MM.1S (cell line): ENCODE measurements at regions not wholly inside any gene's neighbourhood (a gene's known extent, or its start where the extent isn't known, plus 50 kb on each side); places are given as distances from the start of the nearest gene placed in this dataset.

ENCODE experiments used
- DNase-seq: peaks from one replicate; pipeline ENCODE4 v3.0.0-alpha.2; 2015
- H2AFZ ChIP-seq: fragments of 300-600 bp; sonication (generic); 2 replicates; pipeline ENCODE4 v1.6.0; 2016; ENCODE audit warnings: antibody characterized with exemption, low read length
- H3F3A ChIP-seq: fragments of 300-600 bp; sonication (generic); 2 replicates; pipeline ENCODE4 v1.6.1; 2016; ENCODE audit warnings: mild to moderate bottlenecking, antibody characterized with exemption, low read length, moderate library complexity, mixed read lengths; ENCODE audit not compliant: insufficient read depth
- H3K27ac ChIP-seq: fragments of 300-600 bp; sonication (generic); 2 replicates; pipeline ENCODE4 v1.5.1; 2016; ENCODE audit warnings: mild to moderate bottlenecking, low read length
- H3K27me3 ChIP-seq: fragments of 300-600 bp; sonication (generic); replicated peaks from 2 replicates; pipeline ENCODE4 v1.6.0; 2016; ENCODE audit warnings: low read length; ENCODE audit not compliant: insufficient read depth
- H3K36me3 ChIP-seq: fragments of 300-600 bp; sonication (generic); replicated peaks from 2 replicates; pipeline ENCODE4 v1.6.1; 2016; ENCODE audit warnings: mild to moderate bottlenecking, low read length, mixed read lengths; ENCODE audit not compliant: insufficient read depth
- H3K4me1 ChIP-seq: fragments of 300-600 bp; sonication (generic); 2 replicates; pipeline ENCODE4 v1.6.1; 2016; ENCODE audit warnings: low read length, mixed read lengths
- H3K4me2 ChIP-seq: fragments of 300-600 bp; sonication (generic); 2 replicates; pipeline ENCODE4 v1.6.0; 2016; ENCODE audit warnings: low read depth, low read length
- H3K4me3 ChIP-seq: fragments of 300-600 bp; sonication (generic); 2 replicates; pipeline ENCODE4 v1.5.1; 2016; ENCODE audit warnings: low read length, mixed read lengths
- H3K79me2 ChIP-seq: fragments of 300-600 bp; sonication (generic); 2 replicates; pipeline ENCODE4 v1.6.1; 2016; ENCODE audit warnings: mixed run types, low read length, mixed read lengths
- H3K9ac ChIP-seq: fragments of 300-600 bp; sonication (generic); 2 replicates; pipeline ENCODE4 v1.6.1; 2016; ENCODE audit warnings: low read length, mixed read lengths
- H3K9me2 ChIP-seq: fragments of 300-600 bp; sonication (generic); replicated peaks from 2 replicates; pipeline ENCODE4 v1.6.1; 2016; ENCODE audit warnings: mild to moderate bottlenecking, low read length, mixed read lengths; ENCODE audit not compliant: insufficient read depth
- H3K9me3 ChIP-seq: fragments of 300-600 bp; sonication (generic); replicated peaks from 2 replicates; pipeline ENCODE4 v1.6.1; 2016; ENCODE audit warnings: mild to moderate bottlenecking, low read length, mixed read lengths; ENCODE audit not compliant: insufficient read depth
- H4K20me1 ChIP-seq: fragments of 300-600 bp; sonication (generic); 2 replicates; pipeline ENCODE4 v1.6.1; 2016; ENCODE audit warnings: mild to moderate bottlenecking, low read length, moderate library complexity, mixed read lengths; ENCODE audit not compliant: insufficient read depth
- EZH2 ChIP-seq: fragments of 300-600 bp; sonication (generic); optimal IDR thresholded peaks from 2 replicates; pipeline ENCODE3; 2017; ENCODE audit warnings: low read depth, mild to moderate bottlenecking, antibody characterized with exemption, low read length, mixed read lengths
- EZH2phosphoT487 ChIP-seq: fragments of 300-600 bp; sonication (generic); IDR thresholded peaks from 2 replicates; pipeline ENCODE4 v1.6.1; 2018; ENCODE audit warnings: antibody characterized with exemption, low read length
- TF ChIP-seq, protein P1 (sequence below): fragments of 300-600 bp; sonication (generic); IDR thresholded peaks from 2 replicates; pipeline ENCODE4 v1.5.1; 2016; ENCODE audit warnings: antibody characterized with exemption, low read length, mixed read lengths

DNA sequence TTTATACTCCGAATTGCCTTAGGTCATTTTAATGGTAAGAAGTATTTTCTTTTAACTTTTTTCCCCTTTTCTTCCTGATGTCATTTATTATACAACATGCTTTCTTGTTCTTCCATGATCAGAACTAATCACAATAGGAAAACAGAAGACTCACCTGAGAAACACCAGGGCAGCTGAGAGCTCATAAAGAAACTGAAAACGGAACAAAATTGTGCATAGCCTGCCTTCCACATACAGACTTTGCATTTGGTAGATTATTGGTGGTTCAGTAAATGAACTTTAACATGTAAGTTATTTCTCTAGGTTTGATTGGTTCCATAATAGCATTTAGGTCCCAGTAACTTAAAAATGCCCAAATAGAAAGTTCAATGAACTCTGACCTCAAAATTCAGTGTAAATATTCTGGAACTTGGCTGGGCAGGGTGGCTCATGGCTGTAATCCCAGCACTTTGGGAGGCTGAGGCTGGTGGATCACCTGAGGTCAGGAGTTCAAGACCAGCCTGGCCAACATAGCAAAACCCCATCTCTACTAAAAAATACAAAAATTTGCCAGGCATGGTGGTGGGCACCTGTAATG, 161.1 kb upstream of the DTNBP1 start:
- Histone ChIP-seq H3K4me1 (no peaks in the 10 kb centered on the region), H3K27ac (no peak overlapping the region), H3K9me2 (no peaks in the 10 kb centered on the region), H3K9ac (no peak overlapping the region), H4K20me1 (no peaks in the 10 kb centered on the region), H2AFZ (no peak overlapping the region), H3K79me2 (no peaks in the 10 kb centered on the region), H3K9me3 (no peaks in the 10 kb centered on the region), H3F3A (no peaks in the 10 kb centered on the region), H3K27me3 (no peaks in the 10 kb centered on the region), H3K36me3 (no peaks in the 10 kb centered on the region), H3K4me3 (no peak overlapping the region), H3K4me2 (no peak overlapping the region)
- no peak for DNase-seq
- TF ChIP-seq, protein P1, sequence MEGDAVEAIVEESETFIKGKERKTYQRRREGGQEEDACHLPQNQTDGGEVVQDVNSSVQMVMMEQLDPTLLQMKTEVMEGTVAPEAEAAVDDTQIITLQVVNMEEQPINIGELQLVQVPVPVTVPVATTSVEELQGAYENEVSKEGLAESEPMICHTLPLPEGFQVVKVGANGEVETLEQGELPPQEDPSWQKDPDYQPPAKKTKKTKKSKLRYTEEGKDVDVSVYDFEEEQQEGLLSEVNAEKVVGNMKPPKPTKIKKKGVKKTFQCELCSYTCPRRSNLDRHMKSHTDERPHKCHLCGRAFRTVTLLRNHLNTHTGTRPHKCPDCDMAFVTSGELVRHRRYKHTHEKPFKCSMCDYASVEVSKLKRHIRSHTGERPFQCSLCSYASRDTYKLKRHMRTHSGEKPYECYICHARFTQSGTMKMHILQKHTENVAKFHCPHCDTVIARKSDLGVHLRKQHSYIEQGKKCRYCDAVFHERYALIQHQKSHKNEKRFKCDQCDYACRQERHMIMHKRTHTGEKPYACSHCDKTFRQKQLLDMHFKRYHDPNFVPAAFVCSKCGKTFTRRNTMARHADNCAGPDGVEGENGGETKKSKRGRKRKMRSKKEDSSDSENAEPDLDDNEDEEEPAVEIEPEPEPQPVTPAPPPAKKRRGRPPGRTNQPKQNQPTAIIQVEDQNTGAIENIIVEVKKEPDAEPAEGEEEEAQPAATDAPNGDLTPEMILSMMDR = no peak
- TF ChIP-seq EZH2 = no peak

DNA sequence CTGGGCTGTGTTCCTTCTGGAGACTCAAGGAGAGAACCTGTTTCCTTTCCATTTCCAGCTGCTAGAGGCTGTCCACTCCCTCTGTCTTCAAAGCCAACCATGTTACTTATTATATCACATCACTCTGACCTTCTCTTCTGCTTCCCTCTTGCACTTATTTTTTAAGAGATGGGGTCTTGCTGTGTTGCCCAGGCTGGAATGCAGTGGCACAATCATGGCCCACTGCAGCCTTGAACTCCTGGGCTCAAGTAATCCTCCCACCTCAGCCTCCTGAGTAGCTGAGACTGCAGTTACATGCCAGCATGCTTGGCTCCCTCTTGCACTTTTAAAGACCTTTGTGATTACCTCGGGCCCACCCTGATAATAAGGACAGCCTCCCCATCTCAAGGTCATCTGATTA, 160.0 kb upstream of the DTNBP1 start:
- no peak overlapping the region for H3K4me3 ChIP-seq
- no peaks in the 10 kb centered on the region for H3F3A ChIP-seq
- H3K27me3 ChIP-seq = no peaks in the 10 kb centered on the region
- no peak overlapping the region for H3K9ac ChIP-seq
- H3K9me3 ChIP-seq = no peaks in the 10 kb centered on the region
- DNase-seq = no peak
- no peak overlapping the region for H2AFZ ChIP-seq
- H4K20me1 ChIP-seq = no peaks in the 10 kb centered on the region
- no peaks in the 10 kb centered on the region for H3K9me2 ChIP-seq
- no peaks in the 10 kb centered on the region for H3K79me2 ChIP-seq
- H3K4me2 ChIP-seq = no peak overlapping the region
- H3K36me3 ChIP-seq = no peaks in the 10 kb centered on the region
- no peak for TF ChIP-seq EZH2
- TF ChIP-seq, protein P1 = no peak
- TF ChIP-seq EZH2phosphoT487 = no peak
- H3K4me1 ChIP-seq = no peaks in the 10 kb centered on the region
- no peak overlapping the region for H3K27ac ChIP-seq

DNA sequence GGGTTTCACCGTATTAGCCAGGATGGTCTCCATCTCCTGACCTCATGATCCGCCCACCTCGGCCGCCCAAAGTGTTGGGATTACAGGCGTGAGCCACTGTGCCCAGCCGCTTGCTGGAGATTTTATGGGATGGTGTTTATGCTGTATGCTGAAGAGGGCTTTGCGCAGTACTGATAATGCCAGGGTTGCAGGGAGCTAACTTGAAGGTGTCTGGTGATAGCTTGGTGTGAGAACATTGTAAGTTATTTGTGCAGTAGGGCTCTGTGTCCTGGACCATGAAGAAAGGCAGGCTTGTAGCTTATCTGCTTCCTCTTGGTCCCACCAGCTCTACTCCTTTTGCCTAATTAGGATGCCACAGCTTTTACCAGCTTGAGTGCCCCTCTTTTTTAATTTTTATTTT, 157.0 kb upstream of the DTNBP1 start:
- H3K4me2 ChIP-seq = no peak overlapping the region
- H3F3A ChIP-seq = no peaks in the 10 kb centered on the region
- H3K9me3 ChIP-seq = no peaks in the 10 kb centered on the region
- no peak overlapping the region for H3K9ac ChIP-seq
- H3K36me3 ChIP-seq = no peaks in the 10 kb centered on the region
- no peak for DNase-seq
- no peak overlapping the region for H3K4me3 ChIP-seq
- no peaks in the 10 kb centered on the region for H3K9me2 ChIP-seq
- no peaks in the 10 kb centered on the region for H4K20me1 ChIP-seq
- TF ChIP-seq, protein P1 = no peak
- no peak for TF ChIP-seq EZH2phosphoT487
- TF ChIP-seq EZH2 = no peak
- H3K4me1 ChIP-seq = no peaks in the 10 kb centered on the region
- H3K27me3 ChIP-seq = no peaks in the 10 kb centered on the region
- no peak overlapping the region for H2AFZ ChIP-seq
- H3K79me2 ChIP-seq = no peaks in the 10 kb centered on the region
- H3K27ac ChIP-seq = no peak overlapping the region
